WERI-Rb-1 (cell line): ENCODE measurements at regions not wholly inside any gene's neighbourhood (a gene's known extent, or its start where the extent isn't known, plus 50 kb on each side); places are given as distances from the start of the nearest gene placed in this dataset.
"Not testable (repeated sequence)": the region's sequence is repeated elsewhere in the genome, so short reads cannot be mapped to it uniquely, and the experiment has no call there.

Experiments
- DNase-seq: peaks from one replicate; pipeline ENCODE4 v3.0.0-alpha.2; 2020
- H3K27ac ChIP-seq: fragments of 250-450 bp; sonication (Bioruptor Pico); 2 replicates; pipeline ENCODE4 v1.5.1; 2020; ENCODE audit warnings: mild to moderate bottlenecking, moderate library complexity
- H3K27me3 ChIP-seq: fragments of 250-450 bp; sonication (Bioruptor Pico); 2 replicates; pipeline ENCODE4 v1.5.1; 2021; ENCODE audit warnings: mild to moderate bottlenecking, low read depth, moderate library complexity; ENCODE audit not compliant: insufficient read depth, severe bottlenecking
- H3K36me3 ChIP-seq: fragments of 250-450 bp; sonication (Bioruptor Pico); 2 replicates; pipeline ENCODE4 v1.5.1; 2020; ENCODE audit warnings: mild to moderate bottlenecking, moderate library complexity
- H3K4me3 ChIP-seq: 2 replicates; pipeline ENCODE4 v1.5.1; 2011; ENCODE audit warnings: low read depth, mild to moderate bottlenecking, control low read depth, low read length
- H3K9me3 ChIP-seq: fragments of 250-450 bp; sonication (Bioruptor Pico); 2 replicates; pipeline ENCODE4 v1.5.1; 2021; ENCODE audit warnings: mild to moderate bottlenecking, moderate library complexity; ENCODE audit not compliant: severe bottlenecking
- TF ChIP-seq, protein P1 (sequence below): IDR thresholded peaks from 2 replicates; pipeline ENCODE4 v1.5.1; 2011; ENCODE audit warnings: low read depth, mild to moderate bottlenecking, control low read depth, inconsistent platforms, low read length

DNA sequence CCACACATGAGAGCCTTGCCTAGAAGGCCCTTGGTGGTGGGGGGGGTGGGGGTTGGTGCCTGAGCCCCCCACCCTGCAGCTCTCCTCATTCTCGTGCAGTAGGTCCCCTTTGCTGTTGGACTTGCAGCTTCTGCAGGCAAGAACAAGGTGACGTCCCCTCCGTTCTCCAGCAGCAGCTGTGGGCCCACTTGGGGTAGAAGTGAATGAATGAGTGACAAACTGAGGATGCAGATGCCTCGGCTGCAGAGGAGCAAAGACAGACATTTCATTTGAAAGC, 88.6 kb upstream of the CTDP1 start:
- peaks cover 3% of the 10 kb centered on the region for H3K9me3 ChIP-seq
- H3K27ac ChIP-seq: no peak overlapping the region
- no peak for DNase-seq
- H3K27me3 ChIP-seq: no peaks in the 10 kb centered on the region
- H3K36me3 ChIP-seq: no peaks in the 10 kb centered on the region
- no peak overlapping the region for H3K4me3 ChIP-seq
- TF ChIP-seq, protein P1, sequence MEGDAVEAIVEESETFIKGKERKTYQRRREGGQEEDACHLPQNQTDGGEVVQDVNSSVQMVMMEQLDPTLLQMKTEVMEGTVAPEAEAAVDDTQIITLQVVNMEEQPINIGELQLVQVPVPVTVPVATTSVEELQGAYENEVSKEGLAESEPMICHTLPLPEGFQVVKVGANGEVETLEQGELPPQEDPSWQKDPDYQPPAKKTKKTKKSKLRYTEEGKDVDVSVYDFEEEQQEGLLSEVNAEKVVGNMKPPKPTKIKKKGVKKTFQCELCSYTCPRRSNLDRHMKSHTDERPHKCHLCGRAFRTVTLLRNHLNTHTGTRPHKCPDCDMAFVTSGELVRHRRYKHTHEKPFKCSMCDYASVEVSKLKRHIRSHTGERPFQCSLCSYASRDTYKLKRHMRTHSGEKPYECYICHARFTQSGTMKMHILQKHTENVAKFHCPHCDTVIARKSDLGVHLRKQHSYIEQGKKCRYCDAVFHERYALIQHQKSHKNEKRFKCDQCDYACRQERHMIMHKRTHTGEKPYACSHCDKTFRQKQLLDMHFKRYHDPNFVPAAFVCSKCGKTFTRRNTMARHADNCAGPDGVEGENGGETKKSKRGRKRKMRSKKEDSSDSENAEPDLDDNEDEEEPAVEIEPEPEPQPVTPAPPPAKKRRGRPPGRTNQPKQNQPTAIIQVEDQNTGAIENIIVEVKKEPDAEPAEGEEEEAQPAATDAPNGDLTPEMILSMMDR: no peak

DNA sequence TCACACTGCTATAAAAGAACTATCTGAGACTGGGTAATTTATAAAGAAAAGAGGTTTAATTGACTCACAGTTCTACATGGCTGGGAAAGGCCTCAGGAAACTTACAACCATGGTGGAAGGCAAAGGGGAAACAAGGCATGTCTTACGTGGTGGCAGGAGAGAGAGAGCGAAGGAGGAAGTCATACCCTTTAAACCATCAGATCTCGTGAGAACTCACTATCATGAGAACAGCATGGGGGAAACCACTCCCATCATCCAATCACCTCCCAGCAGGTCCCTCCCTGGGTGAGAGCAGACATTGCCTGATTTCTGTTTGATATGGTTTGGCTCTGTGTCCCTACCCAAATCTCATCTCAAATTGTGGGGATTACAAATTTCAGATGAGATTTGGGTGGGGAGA, 86.9 kb upstream of the CTDP1 start:
- not testable (repeated sequence) for H3K27me3 ChIP-seq, H3K27ac ChIP-seq, H3K9me3 ChIP-seq, DNase-seq, H3K36me3 ChIP-seq, H3K4me3 ChIP-seq

DNA sequence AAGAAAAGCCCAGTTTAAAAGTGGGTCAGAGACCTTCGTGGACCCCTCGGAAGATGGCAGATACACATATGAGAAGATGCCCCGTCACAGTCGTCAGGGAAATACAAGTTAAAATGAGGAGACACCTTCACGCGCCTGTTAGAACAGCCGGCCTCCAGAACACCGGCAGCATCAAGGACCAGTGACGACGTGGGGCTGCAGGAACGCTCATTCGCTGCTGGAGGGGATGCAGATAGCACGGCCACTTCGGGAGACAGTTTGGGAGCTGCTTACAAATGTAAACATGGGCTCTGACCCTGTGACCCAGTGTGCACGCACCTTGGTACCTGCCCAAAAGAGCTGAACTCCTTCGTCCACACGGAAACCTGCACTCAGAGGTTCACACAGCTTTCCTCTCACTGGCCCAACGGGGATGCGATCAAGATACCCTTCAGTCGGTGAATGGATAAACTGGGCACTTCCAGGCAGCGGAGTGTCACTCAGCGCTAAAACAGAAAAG, 83.7 kb upstream of the CTDP1 start:
- no peak overlapping the region for H3K27ac ChIP-seq
- H3K36me3 ChIP-seq: no peaks in the 10 kb centered on the region
- TF ChIP-seq, protein P1: no peak
- H3K9me3 ChIP-seq: peaks cover 3% of the 10 kb centered on the region
- DNase-seq: no peak
- no peak overlapping the region for H3K4me3 ChIP-seq
- no peaks in the 10 kb centered on the region for H3K27me3 ChIP-seq

DNA sequence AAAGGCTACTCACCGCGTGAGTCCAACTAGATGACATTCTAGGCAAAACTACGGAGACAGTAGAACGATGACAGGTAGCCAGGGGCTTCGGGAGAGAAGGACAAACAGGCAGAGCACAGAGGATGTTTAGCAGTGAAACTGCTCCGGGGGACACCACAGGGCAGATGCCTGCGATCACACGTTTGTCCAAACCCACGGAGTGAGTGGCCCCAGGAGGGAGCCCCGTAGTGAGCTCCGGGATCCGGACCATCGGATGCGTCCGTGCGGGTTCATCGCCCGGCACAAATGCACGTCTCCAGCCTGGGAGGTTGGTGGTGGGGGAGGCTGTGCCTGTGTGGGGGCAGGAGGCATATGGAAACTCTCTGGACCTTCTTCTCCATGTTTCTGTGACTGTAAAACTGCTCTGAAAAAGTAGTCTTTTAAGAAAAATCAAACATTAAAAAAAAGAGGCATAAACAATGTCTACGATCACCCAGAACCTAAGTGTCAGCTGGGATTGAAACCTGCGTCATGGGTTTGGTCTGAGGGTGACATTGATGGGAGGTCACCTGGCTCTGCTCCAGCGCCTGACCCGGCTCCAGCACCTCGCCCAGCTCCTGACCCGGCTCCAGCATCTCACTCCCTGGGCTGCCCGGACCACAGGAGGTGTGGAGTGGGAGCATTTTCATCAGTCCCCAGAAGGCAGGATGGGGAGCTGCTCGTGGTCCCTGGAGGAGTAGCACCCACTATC, 83.0 kb upstream of the CTDP1 start:
- H3K36me3 ChIP-seq: no peaks in the 10 kb centered on the region
- TF ChIP-seq, protein P1: no peak
- peaks cover 3% of the 10 kb centered on the region for H3K9me3 ChIP-seq
- H3K27me3 ChIP-seq: no peaks in the 10 kb centered on the region
- DNase-seq: no peak
- no peak overlapping the region for H3K4me3 ChIP-seq
- no peak overlapping the region for H3K27ac ChIP-seq

DNA sequence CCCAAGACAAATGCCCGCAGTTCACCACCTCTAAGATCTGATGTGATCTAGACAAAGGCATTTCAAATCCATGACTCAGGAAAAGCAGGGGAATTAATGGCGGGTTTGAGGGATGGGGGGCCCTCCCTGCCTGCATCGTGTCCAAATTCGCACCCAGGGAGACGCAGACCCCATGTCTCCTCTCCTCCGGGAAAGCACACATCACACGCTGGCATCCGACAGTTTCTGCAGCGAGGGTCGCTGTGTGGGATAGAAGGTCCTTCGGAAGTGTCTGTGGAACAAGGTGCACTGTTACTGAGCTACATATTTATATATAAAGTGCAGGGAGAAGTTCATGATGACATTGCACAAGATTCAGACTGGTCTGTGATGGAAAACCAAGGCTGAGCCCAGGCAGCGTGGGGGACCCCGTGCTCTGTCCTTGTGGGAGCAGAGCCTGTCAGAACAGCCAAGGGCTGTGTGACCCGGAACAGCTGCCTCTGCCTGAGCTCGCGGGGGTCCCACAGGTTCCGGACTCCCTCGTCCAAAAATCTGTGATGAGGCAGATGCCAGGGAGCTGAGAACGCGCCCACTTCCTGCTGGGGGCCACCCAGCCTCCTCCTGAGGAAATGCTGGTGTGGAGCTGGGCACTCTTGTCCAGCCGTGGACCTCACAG, 82.3 kb upstream of the CTDP1 start:
- H3K27ac ChIP-seq: no peak overlapping the region
- H3K36me3 ChIP-seq: no peaks in the 10 kb centered on the region
- H3K4me3 ChIP-seq: no peak overlapping the region
- TF ChIP-seq, protein P1: no peak
- DNase-seq: no peak
- no peaks in the 10 kb centered on the region for H3K27me3 ChIP-seq
- peaks cover 3% of the 10 kb centered on the region for H3K9me3 ChIP-seq

DNA sequence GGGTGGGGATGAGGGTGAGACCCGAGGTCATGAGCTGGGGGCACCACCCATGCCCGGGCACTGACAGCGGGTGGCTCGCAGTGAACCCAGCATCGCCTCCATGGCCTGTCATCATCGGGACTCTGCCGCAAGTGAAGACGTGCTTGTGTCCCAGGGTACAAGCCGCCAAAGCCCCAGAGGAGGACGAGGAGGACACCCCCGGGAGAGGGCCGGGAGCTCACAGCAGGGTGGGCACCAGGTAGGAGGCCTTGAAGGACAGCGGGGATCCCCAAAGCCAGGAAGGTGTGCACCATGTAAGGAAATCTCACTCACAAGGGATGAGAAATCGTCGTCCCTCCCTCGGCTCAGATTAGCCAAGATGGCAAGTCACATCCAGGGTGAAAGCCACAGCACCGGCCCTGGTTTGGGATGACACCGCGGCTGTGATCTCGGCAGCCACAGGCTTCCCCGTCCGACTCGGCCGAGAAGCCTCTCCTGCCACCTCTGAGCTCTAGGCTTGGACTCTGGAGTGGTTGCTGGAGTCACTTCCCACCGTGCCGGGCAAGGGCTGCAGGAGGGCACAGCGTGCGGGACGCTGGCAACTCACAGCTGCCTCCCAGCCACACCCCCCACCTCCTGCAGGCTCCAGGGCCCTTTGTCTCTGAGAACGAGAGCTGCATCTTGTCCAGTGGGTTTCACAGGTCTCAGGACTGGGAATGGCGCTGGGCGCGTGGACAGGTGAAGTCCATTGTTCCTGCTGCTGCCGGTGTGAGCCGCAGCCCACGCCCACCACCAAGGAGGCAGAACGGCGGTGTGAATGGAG, 81.6 kb upstream of the CTDP1 start:
- TF ChIP-seq, protein P1: no peak
- H3K36me3 ChIP-seq: no peaks in the 10 kb centered on the region
- H3K27ac ChIP-seq: no peak overlapping the region
- DNase-seq: no peak
- H3K4me3 ChIP-seq: no peak overlapping the region
- H3K9me3 ChIP-seq: no peaks in the 10 kb centered on the region
- no peaks in the 10 kb centered on the region for H3K27me3 ChIP-seq
